Activated CD8-positive, alpha-beta T cell treated with anti-CD3 and anti-CD28 coated beads, Interleukin-2, amount 10 ng/mL, durations not matched to agents 7 days and 5 days (primary cell): ENCODE measurements at regions not wholly inside any gene's neighbourhood (a gene's known extent, or its start where the extent isn't known, plus 50 kb on each side); places are given as distances from the start of the nearest gene placed in this dataset.
"Not testable (repeated sequence)": the region's sequence is repeated elsewhere in the genome, so short reads cannot be mapped to it uniquely, and the experiment has no call there.

Experiments used
- ATAC-seq: fragments of 150-1000 bp; cut with Tn5 transposase; one replicate; pipeline ENCODE4 v1.10.0; 2021; ENCODE audit warnings: moderate library complexity
- CTCF ChIA-PET: fragments of 350-600 bp; sonication (Branson Sonifier 250); formaldehyde crosslinking; loops from one replicate; lab custom pipeline; 2021; ENCODE audit warnings: antibody characterized with exemption; lab: Charles Lee
- POLR2A ChIA-PET: fragments of 350-600 bp; sonication (Branson Sonifier 250); formaldehyde crosslinking; loops from one replicate; lab custom pipeline; 2021; ENCODE audit warnings: antibody characterized with exemption; lab: Charles Lee
- DNase-seq: peaks from one replicate; pipeline ENCODE4 v3.0.0-alpha.2; 2020
- H3K27ac Mint-ChIP-seq: one replicate; pipeline ENCODE4 v1.8.0; 2021; ENCODE audit warnings: mild to moderate bottlenecking, mixed read lengths
- H3K27me3 Mint-ChIP-seq: one replicate; pipeline ENCODE4 v1.8.0; 2021; ENCODE audit warnings: low read depth, mixed read lengths
- H3K36me3 Mint-ChIP-seq: one replicate; pipeline ENCODE4 v1.8.0; 2021; ENCODE audit warnings: low read depth, mixed read lengths
- H3K4me1 Mint-ChIP-seq: one replicate; pipeline ENCODE4 v1.8.0; 2021; ENCODE audit warnings: low read depth, mixed read lengths
- H3K4me3 Mint-ChIP-seq: one replicate; pipeline ENCODE4 v1.8.0; 2021; ENCODE audit warnings: mild to moderate bottlenecking, mixed read lengths
- H3K9me3 Mint-ChIP-seq: one replicate; pipeline ENCODE4 v1.8.0; 2022; ENCODE audit warnings: mixed read lengths; ENCODE audit not compliant: insufficient read depth

- DNase-seq, H3K27ac Mint-ChIP-seq, H3K9me3 Mint-ChIP-seq, ATAC-seq, H3K4me1 Mint-ChIP-seq, H3K27me3 Mint-ChIP-seq, H3K4me3 Mint-ChIP-seq, H3K36me3 Mint-ChIP-seq, CTCF ChIA-PET, POLR2A ChIA-PET: not testable (repeated sequence)
These were observed 479.7 kb upstream of the SLITRK5 start for GRCh38 chr13:87191485-87191884.

- Mint-ChIP-seq H3K36me3 (no peaks in the 10 kb centered on the region), H3K27ac (no peak overlapping the region), H3K27me3 (no peaks in the 10 kb centered on the region), H3K9me3 (no peaks in the 10 kb centered on the region), H3K4me3 (no peak overlapping the region), H3K4me1 (no peaks in the 10 kb centered on the region)
- ChIA-PET POLR2A (no interaction called here), CTCF (no interaction called here)
- DNase-seq (no peak), ATAC-seq (no peak)
These were observed 472.8 kb upstream of the SLITRK5 start for GRCh38 chr13:87198371-87198770.

- H3K36me3 Mint-ChIP-seq = no peaks in the 10 kb centered on the region
- POLR2A ChIA-PET = no interaction called here
- H3K9me3 Mint-ChIP-seq = no peaks in the 10 kb centered on the region
These were observed 464.5 kb upstream of the SLITRK5 start for GRCh38 chr13:87206708-87207107.

GRCh38 chr13:87207280-87208003 is 463.7 kb upstream of the SLITRK5 start:
- ATAC-seq (no peak), DNase-seq (no peak)
- no peak overlapping the region for H3K27ac Mint-ChIP-seq
- ChIA-PET POLR2A (no interaction called here), CTCF (no interaction called here)
- H3K9me3 Mint-ChIP-seq = no peaks in the 10 kb centered on the region
- H3K27me3 Mint-ChIP-seq = no peaks in the 10 kb centered on the region
- no peaks in the 10 kb centered on the region for H3K4me1 Mint-ChIP-seq
- no peaks in the 10 kb centered on the region for H3K36me3 Mint-ChIP-seq
- H3K4me3 Mint-ChIP-seq = no peak overlapping the region

More at GRCh38 chr13:87206708-87207107, 464.5 kb upstream of the SLITRK5 start:
- DNase-seq (no peak), ATAC-seq (no peak)
- Mint-ChIP-seq H3K4me3 (no peak overlapping the region), H3K27me3 (no peaks in the 10 kb centered on the region), H3K4me1 (no peaks in the 10 kb centered on the region), H3K27ac (no peak overlapping the region)
- CTCF ChIA-PET = no interaction called here

- Mint-ChIP-seq H3K9me3 (no peaks in the 10 kb centered on the region), H3K27ac (no peak overlapping the region), H3K36me3 (no peaks in the 10 kb centered on the region), H3K4me1 (no peaks in the 10 kb centered on the region), H3K27me3 (no peaks in the 10 kb centered on the region), H3K4me3 (no peak overlapping the region)
- ChIA-PET CTCF (no interaction called here), POLR2A (no interaction called here)
- no peak for ATAC-seq
- DNase-seq = no peak
These were observed 462.5 kb upstream of the SLITRK5 start for GRCh38 chr13:87208636-87209035.

GRCh38 chr13:87234981-87235380 is 436.2 kb upstream of the SLITRK5 start:
- ATAC-seq = no peak

GRCh38 chr13:87235621-87236020 is 435.6 kb upstream of the SLITRK5 start:
- Mint-ChIP-seq H3K36me3 (no peaks in the 10 kb centered on the region), H3K4me1 (no peaks in the 10 kb centered on the region), H3K27ac (no peak overlapping the region), H3K27me3 (no peaks in the 10 kb centered on the region), H3K9me3 (peaks cover 24% of the 10 kb centered on the region), H3K4me3 (no peak overlapping the region)
- ChIA-PET POLR2A (no interaction called here), CTCF (no interaction called here)
- ATAC-seq (no peak), DNase-seq (no peak)

More at GRCh38 chr13:87234981-87235380, 436.2 kb upstream of the SLITRK5 start:
- no peak overlapping the region for H3K27ac Mint-ChIP-seq
- H3K27me3 Mint-ChIP-seq = no peaks in the 10 kb centered on the region
- CTCF ChIA-PET = no interaction called here
- H3K9me3 Mint-ChIP-seq = peaks cover 24% of the 10 kb centered on the region
- H3K36me3 Mint-ChIP-seq = no peaks in the 10 kb centered on the region
- no peaks in the 10 kb centered on the region for H3K4me1 Mint-ChIP-seq
- POLR2A ChIA-PET = no interaction called here
- no peak overlapping the region for H3K4me3 Mint-ChIP-seq
- DNase-seq = no peak

- peaks cover under 1% of the 10 kb centered on the region for H3K9me3 Mint-ChIP-seq
- ChIA-PET POLR2A (no interaction called here), CTCF (no interaction called here)
- H3K4me1 Mint-ChIP-seq = no peaks in the 10 kb centered on the region
- no peak for DNase-seq
- H3K27ac Mint-ChIP-seq = no peak overlapping the region
- no peak for ATAC-seq
- no peaks in the 10 kb centered on the region for H3K36me3 Mint-ChIP-seq
- H3K4me3 Mint-ChIP-seq = no peak overlapping the region
- H3K27me3 Mint-ChIP-seq = no peaks in the 10 kb centered on the region
These were observed 426.8 kb upstream of the SLITRK5 start for GRCh38 chr13:87244256-87244890.

GRCh38 chr13:87249847-87250246 is 421.3 kb upstream of the SLITRK5 start:
- CTCF ChIA-PET, H3K27me3 Mint-ChIP-seq, H3K4me1 Mint-ChIP-seq, H3K4me3 Mint-ChIP-seq, POLR2A ChIA-PET, H3K36me3 Mint-ChIP-seq, DNase-seq, ATAC-seq, H3K9me3 Mint-ChIP-seq, H3K27ac Mint-ChIP-seq: not testable (repeated sequence)

GRCh38 chr13:87255394-87255793 is 415.8 kb upstream of the SLITRK5 start:
- CTCF ChIA-PET = no interaction called here

GRCh38 chr13:87259479-87260083 is 411.6 kb upstream of the SLITRK5 start:
- CTCF ChIA-PET = no interaction called here
- H3K36me3 Mint-ChIP-seq = no peaks in the 10 kb centered on the region

More at GRCh38 chr13:87255394-87255793, 415.8 kb upstream of the SLITRK5 start:
- DNase-seq = no peak
- Mint-ChIP-seq H3K36me3 (no peaks in the 10 kb centered on the region), H3K27ac (no peak overlapping the region), H3K27me3 (no peaks in the 10 kb centered on the region), H3K4me3 (no peak overlapping the region), H3K9me3 (peaks cover 9% of the 10 kb centered on the region), H3K4me1 (no peaks in the 10 kb centered on the region)
- ATAC-seq = no peak
- POLR2A ChIA-PET = no interaction called here

GRCh38 chr13:87274209-87274819 is 396.9 kb upstream of the SLITRK5 start:
- peak; percentile 34 for DNase-seq
- POLR2A ChIA-PET = no interaction called here
- Mint-ChIP-seq H3K36me3 (no peaks in the 10 kb centered on the region), H3K4me3 (no peak overlapping the region), H3K27ac (no peak overlapping the region), H3K4me1 (no peaks in the 10 kb centered on the region), H3K27me3 (no peaks in the 10 kb centered on the region), H3K9me3 (peaks cover under 1% of the 10 kb centered on the region)
- CTCF ChIA-PET = interaction anchor here (1.7 kb wide), 1 partner anchor 404 kb away, joined by 8 read pairs; no protein-coding TSS in a partner anchor
- ATAC-seq = no peak

More at GRCh38 chr13:87259479-87260083, 411.6 kb upstream of the SLITRK5 start:
- Mint-ChIP-seq H3K4me3 (no peak overlapping the region), H3K9me3 (peaks cover 9% of the 10 kb centered on the region), H3K4me1 (no peaks in the 10 kb centered on the region), H3K27me3 (no peaks in the 10 kb centered on the region), H3K27ac (no peak overlapping the region)
- POLR2A ChIA-PET = no interaction called here
- ATAC-seq = no peak
- no peak for DNase-seq
